ENCODE measurements at regions not wholly inside any gene's neighbourhood (a gene's known extent, or its start where the extent isn't known, plus 50 kb on each side); places are given as distances from the start of the nearest gene placed in this dataset.

- DNase-seq (ENCODE audit: low read depth): no peak
- no peak for TF ChIP-seq CTCF (IDR thresholded peaks at IDR 0.05; ENCODE audit: low read length, missing control alignments)
- H3K4me3 ChIP-seq (replicated peaks; ENCODE audit: low read depth, low read length): no peak overlapping the region
Observed at GRCh38 chr5:97388794-97389193, 205.7 kb upstream of the RIOK2 start.

GRCh38 chr5:97400537-97400936, 217.5 kb upstream of the RIOK2 start:
- DNase-seq (ENCODE audit: low read depth): no peak
- no peak for TF ChIP-seq CTCF (IDR thresholded peaks at IDR 0.05; ENCODE audit: low read length, missing control alignments)
- H3K4me3 ChIP-seq (replicated peaks; ENCODE audit: low read depth, low read length): no peak overlapping the region

GRCh38 chr5:97405941-97406340, 222.9 kb upstream of the RIOK2 start:
- DNase-seq (ENCODE audit: low read depth): no peak
- no peak overlapping the region for H3K4me3 ChIP-seq (replicated peaks; ENCODE audit: low read depth, low read length)
- TF ChIP-seq CTCF (IDR thresholded peaks at IDR 0.05; ENCODE audit: low read length, missing control alignments): no peak

GRCh38 chr5:97406946-97407676, 224.1 kb upstream of the RIOK2 start:
- TF ChIP-seq CTCF (IDR thresholded peaks at IDR 0.05; ENCODE audit: low read length, missing control alignments): no peak
- no peak for DNase-seq (ENCODE audit: low read depth)
- H3K4me3 ChIP-seq (replicated peaks; ENCODE audit: low read depth, low read length): no peak overlapping the region

- no peak for TF ChIP-seq CTCF (IDR thresholded peaks at IDR 0.05; ENCODE audit: low read length, missing control alignments)
- no peak overlapping the region for H3K4me3 ChIP-seq (replicated peaks; ENCODE audit: low read depth, low read length)
- DNase-seq (ENCODE audit: low read depth): no peak
Observed at GRCh38 chr5:97408331-97408730, 225.3 kb upstream of the RIOK2 start.

GRCh38 chr5:97412959-97413358, 229.9 kb upstream of the RIOK2 start:
- TF ChIP-seq CTCF (IDR thresholded peaks at IDR 0.05; ENCODE audit: low read length, missing control alignments): no peak
- H3K4me3 ChIP-seq (replicated peaks; ENCODE audit: low read depth, low read length): no peak overlapping the region

GRCh38 chr5:97417986-97418385, 234.9 kb upstream of the RIOK2 start:
- TF ChIP-seq CTCF (IDR thresholded peaks at IDR 0.05; ENCODE audit: low read length, missing control alignments): no peak
- DNase-seq (ENCODE audit: low read depth): no peak
- H3K4me3 ChIP-seq (replicated peaks; ENCODE audit: low read depth, low read length): no peak overlapping the region

More at GRCh38 chr5:97412959-97413358, 229.9 kb upstream of the RIOK2 start:
- DNase-seq (ENCODE audit: low read depth): no peak

Measured in fibroblast of pulmonary artery (primary cell).